Stomach (tissue), 4 donors: ENCODE measurements at regions not wholly inside any gene's neighbourhood (a gene's known extent, or its start where the extent isn't known, plus 50 kb on each side); places are given as distances from the start of the nearest gene placed in this dataset.

Experiments
- POLR2A ChIP-seq, 4 donors: fragments of 450-650 bp; IDR thresholded peaks; one replicate each; pipeline ENCODE4 v1.6.1; 2016; ENCODE audit warnings: antibody characterized with exemption in 4 of 4, control low read depth in 2 of 4, mild to moderate bottlenecking in 1 of 4, moderate library complexity in 1 of 4
- TF ChIP-seq, protein P1 (sequence below), 7 experiments: fragments of 450-650 bp in 4 of 7; fragments of 200-600 bp in 3 of 7; sonication (generic) in 3 of 7; IDR thresholded peaks; one replicate each; pipeline ENCODE4 v1.5.1; 2016 to 2019; ENCODE audit warnings: antibody characterized with exemption in 7 of 7, control low read depth in 2 of 7, mild to moderate bottlenecking in 1 of 7

DNA sequence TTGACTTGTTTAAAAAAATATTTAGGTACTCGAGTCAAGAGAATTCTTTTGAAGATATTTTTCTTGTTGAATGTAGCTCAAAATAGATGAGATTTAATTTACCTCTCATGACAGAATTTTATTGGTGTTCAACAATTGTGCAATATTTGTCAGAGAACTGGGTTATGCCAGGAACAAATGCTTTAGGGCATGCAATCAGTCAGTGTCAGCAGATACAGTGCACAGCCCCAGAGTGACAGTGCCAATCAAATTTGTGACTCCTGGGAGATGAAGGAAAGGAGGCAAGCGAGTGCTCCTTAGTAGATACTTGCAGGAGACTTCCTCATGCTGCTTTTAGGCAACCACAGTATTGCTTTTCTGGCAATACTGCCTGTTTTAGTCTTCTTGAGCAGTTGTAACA lies 81.2 kb upstream of the DSEL start:
- TF ChIP-seq, protein P1, sequence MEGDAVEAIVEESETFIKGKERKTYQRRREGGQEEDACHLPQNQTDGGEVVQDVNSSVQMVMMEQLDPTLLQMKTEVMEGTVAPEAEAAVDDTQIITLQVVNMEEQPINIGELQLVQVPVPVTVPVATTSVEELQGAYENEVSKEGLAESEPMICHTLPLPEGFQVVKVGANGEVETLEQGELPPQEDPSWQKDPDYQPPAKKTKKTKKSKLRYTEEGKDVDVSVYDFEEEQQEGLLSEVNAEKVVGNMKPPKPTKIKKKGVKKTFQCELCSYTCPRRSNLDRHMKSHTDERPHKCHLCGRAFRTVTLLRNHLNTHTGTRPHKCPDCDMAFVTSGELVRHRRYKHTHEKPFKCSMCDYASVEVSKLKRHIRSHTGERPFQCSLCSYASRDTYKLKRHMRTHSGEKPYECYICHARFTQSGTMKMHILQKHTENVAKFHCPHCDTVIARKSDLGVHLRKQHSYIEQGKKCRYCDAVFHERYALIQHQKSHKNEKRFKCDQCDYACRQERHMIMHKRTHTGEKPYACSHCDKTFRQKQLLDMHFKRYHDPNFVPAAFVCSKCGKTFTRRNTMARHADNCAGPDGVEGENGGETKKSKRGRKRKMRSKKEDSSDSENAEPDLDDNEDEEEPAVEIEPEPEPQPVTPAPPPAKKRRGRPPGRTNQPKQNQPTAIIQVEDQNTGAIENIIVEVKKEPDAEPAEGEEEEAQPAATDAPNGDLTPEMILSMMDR (IDR thresholded peaks at IDR 0.05): no peak
- TF ChIP-seq POLR2A (IDR thresholded peaks at IDR 0.05): no peak
